K562 (cell line): ENCODE measurements at regions not wholly inside any gene's neighbourhood (a gene's known extent, or its start where the extent isn't known, plus 50 kb on each side); places are given as distances from the start of the nearest gene placed in this dataset.

Experiments
- CHD7 ChIP-seq: fragments of 200-600 bp; sonication (generic); IDR thresholded peaks from one replicate; pipeline ENCODE4 v1.6.1; 2012; ENCODE audit warnings: mild to moderate bottlenecking, low read depth, low read length, inconsistent platforms

DNA sequence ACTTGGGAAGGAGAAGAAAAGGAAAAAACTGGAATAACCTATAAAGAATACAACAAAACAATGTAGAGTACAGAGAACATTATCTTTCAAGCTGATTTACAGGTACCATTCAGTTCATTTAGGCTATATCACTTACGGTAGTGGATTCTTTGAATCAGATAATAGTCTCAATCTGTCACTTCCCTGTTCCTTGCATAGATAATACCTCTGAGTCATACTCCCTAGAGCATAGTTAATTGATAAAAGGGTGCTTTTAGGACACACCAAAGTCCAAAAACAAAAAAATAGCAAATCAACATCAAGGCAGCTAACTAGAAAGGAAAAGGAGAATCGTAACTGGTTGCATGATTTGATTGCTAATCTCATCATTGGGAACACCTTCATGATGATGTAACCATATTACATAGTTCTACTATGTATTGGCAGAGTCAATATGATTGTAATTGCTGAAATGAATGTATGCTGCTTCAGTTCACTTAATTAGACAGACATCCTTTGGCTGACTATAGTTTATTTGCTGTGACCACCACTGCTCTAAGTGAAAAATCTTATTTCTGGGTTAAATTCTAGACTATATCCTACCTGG lies 844.4 kb downstream of the GATA3 start (continued):
- TF ChIP-seq CHD7 = no peak
